ENCODE measurements at regions not wholly inside any gene's neighbourhood (a gene's known extent, or its start where the extent isn't known, plus 50 kb on each side); places are given as distances from the start of the nearest gene placed in this dataset.

- in situ Hi-C loops (cut with MboI; ENCODE audit: low sequenced_read_pairs, unreplicated experiment), result no loop called here
- no peak for DNase-seq (ENCODE audit: low spot score)
- TF ChIP-seq CTCF (IDR thresholded peaks at IDR 0.05; ENCODE audit: borderline replicate concordance, control extremely low read depth, extremely low read depth, insufficient read depth, missing control alignments), result no peak
These were observed 73.3 kb downstream of the TNFSF18 start for GRCh38 chr1:172977296-172978017.

GRCh38 chr1:172978595-172978994, 72.1 kb downstream of the TNFSF18 start:
- TF ChIP-seq CTCF (IDR thresholded peaks at IDR 0.05; ENCODE audit: borderline replicate concordance, control extremely low read depth, extremely low read depth, insufficient read depth, missing control alignments), result no peak
- DNase-seq (ENCODE audit: low spot score), result no peak
- in situ Hi-C loops (cut with MboI; ENCODE audit: low sequenced_read_pairs, unreplicated experiment), result no loop called here

GRCh38 chr1:172979828-172980227, 70.9 kb downstream of the TNFSF18 start:
- no peak for TF ChIP-seq CTCF (IDR thresholded peaks at IDR 0.05; ENCODE audit: borderline replicate concordance, control extremely low read depth, extremely low read depth, insufficient read depth, missing control alignments)
- no peak for DNase-seq (ENCODE audit: low spot score)
- in situ Hi-C loops (cut with MboI; ENCODE audit: low sequenced_read_pairs, unreplicated experiment), result no loop called here

- in situ Hi-C loops (cut with MboI; ENCODE audit: low sequenced_read_pairs, unreplicated experiment), result no loop called here
- DNase-seq (ENCODE audit: low spot score), result no peak
These were observed 70.3 kb downstream of the TNFSF18 start for GRCh38 chr1:172980456-172980855.

GRCh38 chr1:172980971-172981370, 69.8 kb downstream of the TNFSF18 start:
- no peak for DNase-seq (ENCODE audit: low spot score)
- no peak for TF ChIP-seq CTCF (IDR thresholded peaks at IDR 0.05; ENCODE audit: borderline replicate concordance, control extremely low read depth, extremely low read depth, insufficient read depth, missing control alignments)
- in situ Hi-C loops (cut with MboI; ENCODE audit: low sequenced_read_pairs, unreplicated experiment), result no loop called here

More at GRCh38 chr1:172980456-172980855, 70.3 kb downstream of the TNFSF18 start:
- TF ChIP-seq CTCF (IDR thresholded peaks at IDR 0.05; ENCODE audit: borderline replicate concordance, control extremely low read depth, extremely low read depth, insufficient read depth, missing control alignments), result no peak
